GM12878 (cell line): ENCODE measurements at regions not wholly inside any gene's neighbourhood (a gene's known extent, or its start where the extent isn't known, plus 50 kb on each side); places are given as distances from the start of the nearest gene placed in this dataset.
A peak's percentile ranks its signal among the peaks of the same experiment; 100 is the strongest.

Source experiments
- EZH2 ChIP-seq: IDR thresholded peaks from 2 replicates; pipeline ENCODE4 v1.6.1; 2012; ENCODE audit warnings: low read depth, mild to moderate bottlenecking, control low read depth, inconsistent platforms, low read length, borderline replicate concordance; ENCODE audit not compliant: control insufficient read depth
- NFIC ChIP-seq: IDR thresholded peaks from 2 replicates; pipeline ENCODE4 v1.6.1; 2012; ENCODE audit warnings: low read depth, mild to moderate bottlenecking, inconsistent platforms, low read length, moderate library complexity
- POLR2A ChIP-seq: IDR thresholded peaks from 2 replicates; pipeline ENCODE4 v1.6.1; 2011; ENCODE audit warnings: low read depth, mild to moderate bottlenecking, low read length
- RAD21 ChIP-seq: IDR thresholded peaks from 2 replicates; pipeline ENCODE4 v1.6.1; 2011; ENCODE audit warnings: mild to moderate bottlenecking, low read depth, low read length, moderate library complexity; ENCODE audit not compliant: insufficient read depth
- REST ChIP-seq: IDR thresholded peaks from 2 replicates; pipeline ENCODE4 v1.6.1; 2012; ENCODE audit warnings: mild to moderate bottlenecking, low read depth, low read length
- ZNF687 ChIP-seq: fragments of 450-650 bp; IDR thresholded peaks from 2 replicates; pipeline ENCODE4 v1.6.1; 2017; ENCODE audit warnings: mild to moderate bottlenecking, moderate library complexity
- TF ChIP-seq, protein P1 (sequence below), 3 experiments: IDR thresholded peaks in 2 of 3; conservative IDR thresholded peaks in 1 of 3; 2 replicates each; pipeline ENCODE4 v1.5.1; 2011; ENCODE audit warnings: low read depth in 3 of 3, low read length in 3 of 3, mild to moderate bottlenecking in 3 of 3, control low read depth in 2 of 3, moderate library complexity in 2 of 3, inconsistent platforms in 1 of 3, mixed read lengths in 1 of 3; ENCODE audit not compliant: control insufficient read depth in 2 of 3, insufficient read depth in 1 of 3; ENCODE audit errors: extremely low read depth in 1 of 3
- TF ChIP-seq, protein P2 (sequence below): IDR thresholded peaks from 2 replicates; pipeline ENCODE4 v1.6.1; 2011; ENCODE audit warnings: low read depth, mild to moderate bottlenecking, low read length, moderate library complexity, borderline replicate concordance; ENCODE audit errors: extremely low read depth

DNA sequence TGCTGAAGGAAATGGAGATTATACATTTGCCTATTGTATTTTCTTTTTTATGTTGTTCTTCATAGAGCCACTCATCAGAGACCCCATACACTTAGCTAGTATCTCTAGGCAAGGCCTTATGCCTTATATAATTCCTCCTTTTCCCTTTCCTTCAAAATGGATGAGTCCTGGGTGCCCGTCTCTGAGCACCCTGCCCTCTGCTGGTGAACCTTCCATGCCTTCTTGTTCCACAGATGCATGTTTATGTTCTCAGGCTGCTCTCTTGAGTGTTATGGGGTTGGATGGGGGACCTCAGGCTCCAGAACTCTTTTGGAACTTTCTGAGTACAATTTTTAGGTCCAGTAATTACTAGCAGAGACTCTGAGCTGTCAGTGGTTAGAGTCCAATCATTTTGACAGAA is 368.6 kb upstream of the SPRED2 start:
- no peak for TF ChIP-seq POLR2A
- no peak for TF ChIP-seq ZNF687
- TF ChIP-seq, protein P1, sequence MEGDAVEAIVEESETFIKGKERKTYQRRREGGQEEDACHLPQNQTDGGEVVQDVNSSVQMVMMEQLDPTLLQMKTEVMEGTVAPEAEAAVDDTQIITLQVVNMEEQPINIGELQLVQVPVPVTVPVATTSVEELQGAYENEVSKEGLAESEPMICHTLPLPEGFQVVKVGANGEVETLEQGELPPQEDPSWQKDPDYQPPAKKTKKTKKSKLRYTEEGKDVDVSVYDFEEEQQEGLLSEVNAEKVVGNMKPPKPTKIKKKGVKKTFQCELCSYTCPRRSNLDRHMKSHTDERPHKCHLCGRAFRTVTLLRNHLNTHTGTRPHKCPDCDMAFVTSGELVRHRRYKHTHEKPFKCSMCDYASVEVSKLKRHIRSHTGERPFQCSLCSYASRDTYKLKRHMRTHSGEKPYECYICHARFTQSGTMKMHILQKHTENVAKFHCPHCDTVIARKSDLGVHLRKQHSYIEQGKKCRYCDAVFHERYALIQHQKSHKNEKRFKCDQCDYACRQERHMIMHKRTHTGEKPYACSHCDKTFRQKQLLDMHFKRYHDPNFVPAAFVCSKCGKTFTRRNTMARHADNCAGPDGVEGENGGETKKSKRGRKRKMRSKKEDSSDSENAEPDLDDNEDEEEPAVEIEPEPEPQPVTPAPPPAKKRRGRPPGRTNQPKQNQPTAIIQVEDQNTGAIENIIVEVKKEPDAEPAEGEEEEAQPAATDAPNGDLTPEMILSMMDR (IDR thresholded peaks at IDR 0.05 in 2 of 3, conservative IDR thresholded peaks at IDR 0.05 in 1 of 3; ENCODE audit: control insufficient read depth in 2 of 3, extremely low read depth in 1 of 3, insufficient read depth in 1 of 3, low read depth in 3 of 3, low read length in 3 of 3), result peak; percentile 19 to 29 (median 23); a peak in 3 of 6 replicates
- TF ChIP-seq NFIC, result no peak
- TF ChIP-seq, protein P2, sequence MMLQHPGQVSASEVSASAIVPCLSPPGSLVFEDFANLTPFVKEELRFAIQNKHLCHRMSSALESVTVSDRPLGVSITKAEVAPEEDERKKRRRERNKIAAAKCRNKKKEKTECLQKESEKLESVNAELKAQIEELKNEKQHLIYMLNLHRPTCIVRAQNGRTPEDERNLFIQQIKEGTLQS, result no peak
- peak; percentile 16; the same call in 1 of the 2 replicates for TF ChIP-seq RAD21
- TF ChIP-seq REST, result no peak
- no peak for TF ChIP-seq EZH2
